K562 (cell line): ENCODE measurements at regions not wholly inside any gene's neighbourhood (a gene's known extent, or its start where the extent isn't known, plus 50 kb on each side); places are given as distances from the start of the nearest gene placed in this dataset.

ENCODE experiments used
- ATAC-seq: fragments of 200-7000 bp; cut with Tn5 transposase; 3 replicates; pipeline ENCODE4 v1.9.1; 2020; ENCODE audit warnings: moderate library complexity
- BruUV-seq: library from RNA; stranded (reverse); fragments of 400-500 nt; replicated peaks from 2 replicates; lab custom pipeline; 2021; lab: Mats Ljungman, UMichigan
- CTCF ChIA-PET: fragments of 300-600 bp; formaldehyde crosslinking; extraction: SDS; loops from one replicate; lab custom pipeline; 2021; ENCODE audit warnings: low intra/inter-chr PET ratio; lab: Yijun Ruan, JAX
- POLR2A ChIA-PET: fragments of 300-600, 350-650 bp; sonication (Branson Sonifier 250); formaldehyde crosslinking; extraction: SDS; loops from one replicate; lab custom pipeline; 2021; ENCODE audit warnings: antibody characterized with exemption, inconsistent platforms; lab: Yijun Ruan, JAX
- DNase-seq, 4 experiments: peaks; one replicate each; pipeline versions ENCODE4 v3.0.0 to v3.0.0-alpha.2; 2011 to 2018; ENCODE audit warnings: low spot score in 3 of 4, mixed read lengths in 3 of 4; ENCODE audit errors: extremely low read depth in 1 of 4
- FAIRE-seq: peaks from 2 replicates; lab custom pipeline; 2011; peaks lifted over from hg19 to GRCh38; lab: Jason Lieb, UNC
- H2AFZ ChIP-seq: 2 replicates; pipeline ENCODE4 v1.6.0; 2011; ENCODE audit warnings: low read depth, low read length, control low read depth, inconsistent platforms
- H3K27ac ChIP-seq: fragments of 200-600 bp; 3 replicates; pipeline ENCODE4 v1.8.0; 2011; ENCODE audit warnings: low read depth, mild to moderate bottlenecking, control low read depth, inconsistent platforms, low read length, moderate library complexity, mixed read lengths; ENCODE audit errors: extremely low read depth
- H3K27me3 ChIP-seq, 2 experiments: fragments of 300-600 bp in 1 of 2; 2 replicates in 1 of 2; 3 replicates in 1 of 2; pipeline versions ENCODE4 v1.6.0 to v1.8.0; 2011; ENCODE audit warnings: inconsistent platforms in 2 of 2, low read length in 2 of 2, mild to moderate bottlenecking in 1 of 2, mixed read lengths in 1 of 2, moderate library complexity in 1 of 2; ENCODE audit not compliant: control insufficient read depth in 2 of 2, insufficient read depth in 2 of 2
- H3K36me3 ChIP-seq: fragments of 300-600 bp; 3 replicates; pipeline ENCODE4 v1.8.0; 2011; ENCODE audit warnings: mild to moderate bottlenecking, low read length, inconsistent platforms; ENCODE audit not compliant: control insufficient read depth, insufficient read depth
- H3K4me1 ChIP-seq, 2 experiments: fragments of 200-600 bp in 1 of 2; replicated peaks in 1 of 2; 2 replicates in 1 of 2; 3 replicates in 1 of 2; pipeline versions ENCODE4 v1.5.1 to v1.8.0; 2011; ENCODE audit warnings: inconsistent platforms in 2 of 2, low read length in 2 of 2, mild to moderate bottlenecking in 1 of 2, mixed read lengths in 1 of 2, moderate library complexity in 1 of 2; ENCODE audit not compliant: control insufficient read depth in 2 of 2, insufficient read depth in 2 of 2
- H3K4me2 ChIP-seq: 2 replicates; pipeline ENCODE4 v1.6.1; 2011; ENCODE audit warnings: low read length, control low read depth, inconsistent platforms, mixed read lengths; ENCODE audit not compliant: insufficient read depth
- H3K4me3 ChIP-seq: fragments of 200-600 bp; sonication (generic), shearing (Covaris generic); 2 replicates; pipeline ENCODE4 v1.5.1; 2016; ENCODE audit warnings: control low read depth, inconsistent platforms
- H3K79me2 ChIP-seq: fragments of 200-600 bp; 3 replicates; pipeline ENCODE4 v1.8.0; 2011; ENCODE audit warnings: low read length, inconsistent platforms; ENCODE audit not compliant: control insufficient read depth, insufficient read depth
- H3K9ac ChIP-seq, 2 experiments: 2 replicates each; pipeline versions ENCODE4 v1.6.0 to v1.6.1; 2011; ENCODE audit warnings: low read depth in 2 of 2, low read length in 2 of 2, control low read depth in 1 of 2, inconsistent platforms in 1 of 2, mild to moderate bottlenecking in 1 of 2, mixed read lengths in 1 of 2; ENCODE audit not compliant: insufficient read depth in 1 of 2
- H3K9me1 ChIP-seq: one replicate; pipeline ENCODE4 v1.6.0; 2011; ENCODE audit warnings: inconsistent platforms, mild to moderate bottlenecking, low read length, moderate library complexity; ENCODE audit not compliant: control insufficient read depth, insufficient read depth
- H3K9me3 ChIP-seq: replicated peaks from 2 replicates; pipeline ENCODE4 v1.5.1; 2011; ENCODE audit warnings: low read depth, low read length, inconsistent platforms; ENCODE audit not compliant: control insufficient read depth, insufficient read depth
- H4K20me1 ChIP-seq: replicated peaks from 2 replicates; pipeline ENCODE4 v1.6.1; 2011; ENCODE audit warnings: low read length, inconsistent platforms, mixed read lengths; ENCODE audit not compliant: control insufficient read depth, insufficient read depth
- HMG20A ChIP-seq: fragments of 450-650 bp; formaldehyde crosslinking; conservative IDR thresholded peaks from 2 replicates; pipeline ENCODE4 v1.4.0; 2020; ENCODE audit warnings: mild to moderate bottlenecking, mixed read lengths
- HOXB6 ChIP-seq: fragments of 250-450 bp; sonication (Bioruptor Pico); IDR thresholded peaks from 2 replicates; pipeline ENCODE4 v1.5.1; 2022; ENCODE audit warnings: mild to moderate bottlenecking, borderline replicate concordance
- SOX6 ChIP-seq: fragments of 450-650 bp; IDR thresholded peaks from 2 replicates; pipeline ENCODE4 v1.6.1; 2014; ENCODE audit warnings: mild to moderate bottlenecking
- ZBTB17 ChIP-seq: fragments of 450-650 bp; formaldehyde crosslinking; IDR thresholded peaks from 2 replicates; pipeline ENCODE4 v1.4.0; 2020; ENCODE audit warnings: mild to moderate bottlenecking
- WGBS: fragments of 100-300 bp; shearing (Covaris generic); methylation state at CpG from one replicate; pipeline ENCODE4 v1.1.6; 2016; ENCODE audit warnings: low coverage, mixed read lengths; ENCODE audit not compliant: insufficient coverage; ENCODE audit errors: missing lambda C conversion rate; 5-methylcytosine and 5-hydroxymethylcytosine counted together
- in situ Hi-C: fragments of 300-500 bp; cut with MboI; formaldehyde crosslinking; loops from 4 replicates; pipeline ENCODE4 v1.15.0; 2018; ENCODE audit warnings: inconsistent platforms, mixed read lengths
- intact Hi-C: fragments of 100-400 bp; cut with micrococcal nuclease; formaldehyde crosslinking; loops from 2 replicates; pipeline ENCODE4 v1.14.2; 2022
- TF ChIP-seq, protein P1 (sequence below): fragments of 250-450 bp; sonication (Bioruptor Pico); IDR thresholded peaks from 2 replicates; pipeline ENCODE4 v1.4.0; 2020; ENCODE audit warnings: mild to moderate bottlenecking

DNA sequence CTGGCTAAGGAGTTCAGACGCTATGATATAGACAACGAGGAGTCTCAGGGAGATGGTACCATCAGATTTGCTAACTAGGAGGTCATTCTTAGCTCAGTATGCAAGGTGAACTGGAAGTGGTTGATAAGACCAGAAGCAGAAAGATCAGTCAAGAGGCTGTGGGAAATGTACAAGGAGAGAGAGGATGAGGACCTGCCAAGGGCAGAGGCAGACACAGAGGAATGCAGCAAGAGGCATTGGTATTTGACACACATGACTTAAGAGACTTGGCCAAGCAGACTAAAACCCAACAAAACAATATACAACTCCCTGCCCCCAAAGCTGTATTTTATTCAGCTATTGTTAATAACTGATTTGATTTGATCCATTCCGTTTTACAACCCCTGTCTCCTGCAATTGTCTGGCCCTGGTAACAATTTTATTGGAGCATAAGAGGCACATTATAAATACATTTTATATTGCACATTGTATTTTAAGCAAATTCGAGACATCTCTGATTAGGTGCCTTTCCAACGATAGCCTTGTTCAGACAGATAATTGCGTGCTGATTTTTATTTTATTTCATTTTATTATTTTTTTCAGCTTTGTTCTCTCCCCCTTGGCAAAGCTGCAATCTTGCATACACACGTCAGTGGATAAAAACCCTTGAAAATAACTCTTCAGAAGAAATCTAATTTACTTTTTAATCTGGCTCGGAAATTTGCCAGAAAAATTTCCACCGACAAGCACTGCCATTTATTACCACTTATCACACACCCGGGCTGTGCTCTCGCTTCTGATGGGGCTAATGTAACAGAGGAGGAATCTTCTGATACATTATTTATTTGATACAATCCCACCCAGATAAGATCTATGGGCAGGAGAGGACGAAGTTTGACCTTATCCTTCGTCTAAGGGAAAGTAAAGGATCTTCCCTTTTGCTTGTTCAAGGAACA lies 237.8 kb downstream of the NXPE2 start:
- WGBS: 1% methylated on average over 13 of the region's 13 CpGs
- FAIRE-seq: no peak
- CTCF ChIA-PET: no interaction called here
- H3K4me2 ChIP-seq: no peak overlapping the region
- TF ChIP-seq HMG20A (CRISPR knock-in tag): no peak
- TF ChIP-seq, protein P1, sequence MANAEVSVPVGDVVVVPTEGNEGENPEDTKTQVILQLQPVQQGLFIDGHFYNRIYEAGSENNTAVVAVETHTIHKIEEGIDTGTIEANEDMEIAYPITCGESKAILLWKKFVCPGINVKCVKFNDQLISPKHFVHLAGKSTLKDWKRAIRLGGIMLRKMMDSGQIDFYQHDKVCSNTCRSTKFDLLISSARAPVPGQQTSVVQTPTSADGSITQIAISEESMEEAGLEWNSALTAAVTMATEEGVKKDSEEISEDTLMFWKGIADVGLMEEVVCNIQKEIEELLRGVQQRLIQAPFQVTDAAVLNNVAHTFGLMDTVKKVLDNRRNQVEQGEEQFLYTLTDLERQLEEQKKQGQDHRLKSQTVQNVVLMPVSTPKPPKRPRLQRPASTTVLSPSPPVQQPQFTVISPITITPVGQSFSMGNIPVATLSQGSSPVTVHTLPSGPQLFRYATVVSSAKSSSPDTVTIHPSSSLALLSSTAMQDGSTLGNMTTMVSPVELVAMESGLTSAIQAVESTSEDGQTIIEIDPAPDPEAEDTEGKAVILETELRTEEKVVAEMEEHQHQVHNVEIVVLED: no peak
- TF ChIP-seq ZBTB17 (CRISPR knock-in tag): no peak
- no peak for TF ChIP-seq SOX6
- TF ChIP-seq HOXB6: no peak
- TF ChIP-seq, all 486 proteins: peak for 0
- H3K9me3 ChIP-seq: no peaks in the 10 kb centered on the region
- no peak overlapping the region for H3K9ac ChIP-seq
- H4K20me1 ChIP-seq: no peaks in the 10 kb centered on the region
- ATAC-seq (no peak), DNase-seq (no peak)
- H3K36me3 ChIP-seq: no peaks in the 10 kb centered on the region
- no peak overlapping the region for H3K27ac ChIP-seq
- H2AFZ ChIP-seq: no peak overlapping the region
- no peaks in the 10 kb centered on the region for H3K79me2 ChIP-seq
- in situ Hi-C loops: no loop called here
- intact Hi-C loops: no loop called here
- H3K4me3 ChIP-seq: no peak overlapping the region
- no peaks in the 10 kb centered on the region for H3K4me1 ChIP-seq
- no TSS peak for BruUV-seq
- no peaks in the 10 kb centered on the region for H3K27me3 ChIP-seq
- POLR2A ChIA-PET: interaction anchor here (0.7 kb wide), 1 partner anchor 972 kb away, joined by 3 read pairs; no protein-coding TSS in a partner anchor
- no peaks in the 10 kb centered on the region for H3K9me1 ChIP-seq
